ENCODE measurements at regions not wholly inside any gene's neighbourhood (a gene's known extent, or its start where the extent isn't known, plus 50 kb on each side); places are given as distances from the start of the nearest gene placed in this dataset.

DNA sequence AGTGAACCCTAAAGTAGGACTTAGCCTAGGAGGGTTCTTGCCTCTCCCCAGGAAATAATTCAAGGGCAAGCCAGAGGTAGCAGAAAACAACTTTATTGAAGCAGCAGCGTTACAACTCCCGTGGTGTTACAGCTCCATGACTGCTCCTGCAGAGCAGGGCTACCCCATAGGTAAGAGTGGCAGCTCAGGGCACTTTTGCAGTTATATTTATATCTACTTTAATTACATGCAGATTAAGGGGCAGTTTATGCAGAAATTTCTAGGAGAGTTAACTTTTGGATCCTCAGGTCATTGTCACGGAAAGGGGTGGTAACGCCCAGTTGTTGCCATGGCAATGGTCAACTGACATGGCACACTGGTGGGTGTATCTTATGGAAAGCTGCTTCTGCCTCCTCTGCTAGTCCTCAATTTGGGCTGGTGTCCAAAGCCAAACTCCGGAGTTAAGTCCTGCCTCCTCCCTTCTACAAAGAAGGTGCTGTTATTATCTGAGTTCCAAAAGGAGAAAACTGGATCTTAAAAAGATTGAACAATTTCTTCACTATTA lies 1413.0 kb downstream of the DSC3 start:
- ChIA-PET SMC1A (ENCODE audit: uncharacterized antibody, unreplicated experiment) (no interaction called here), CTCF (interaction anchor here (0.7 to 1.6 kb wide), 2 partner anchors 9 to 13 kb away, joined by 3 read pairs; no protein-coding TSS in a partner anchor), RAD21 (ENCODE audit: unreplicated experiment) (no interaction called here), POLR2A (no interaction called here)
- no peak overlapping the region for H3K4me2 ChIP-seq (ENCODE audit: control insufficient read depth, insufficient read depth)
- H3K36me3 ChIP-seq (ENCODE audit: control insufficient read depth in 2 of 2, insufficient read depth in 2 of 2, low read length in 1 of 2), result no peaks in the 10 kb centered on the region
- no peaks in the 10 kb centered on the region for H3K27me3 ChIP-seq (replicated peaks in 1 of 2; ENCODE audit: control insufficient read depth in 2 of 2, insufficient read depth in 2 of 2, low read length in 1 of 2)
- H3K9ac ChIP-seq (ENCODE audit: control insufficient read depth, insufficient read depth, low read length), result no peak overlapping the region
- ATAC-seq, result no peak
- DNase-seq (ENCODE audit: low read depth, low spot score), result no peak
- H3K79me2 ChIP-seq (ENCODE audit: control insufficient read depth, insufficient read depth, low read length), result no peaks in the 10 kb centered on the region
- no peak overlapping the region for H3K4me3 ChIP-seq
- H3K27ac ChIP-seq (ENCODE audit: control insufficient read depth, insufficient read depth), result no peak overlapping the region
- no peaks in the 10 kb centered on the region for H3K4me1 ChIP-seq (ENCODE audit: control insufficient read depth, insufficient read depth, low read length)
- no peak overlapping the region for H2AFZ ChIP-seq (ENCODE audit: control insufficient read depth, low read depth, low read length)
- in situ Hi-C loops (cut with MboI), result no loop called here
- H3K9me3 ChIP-seq (replicated peaks; ENCODE audit: control insufficient read depth, insufficient read depth, low read length), result no peaks in the 10 kb centered on the region
- FAIRE-seq, result no peak
- BruUV-seq (replicated peaks), result no TSS peak
- intact Hi-C loops (cut with micrococcal nuclease; ENCODE audit: unreplicated experiment), result no loop called here
- no peaks in the 10 kb centered on the region for H4K20me1 ChIP-seq (ENCODE audit: control insufficient read depth, insufficient read depth)
- WGBS (ENCODE audit: insufficient coverage, insufficient replicate concordance, low lambda C conversion rate, missing lambda C conversion rate), result 9% methylated on average over 5 of the region's 5 CpGs
- TF ChIP-seq KLF5 (IDR thresholded peaks at IDR 0.05; ENCODE audit: partially characterized antibody) (no peak), EED (IDR thresholded peaks at IDR 0.05; ENCODE audit: low read depth) (no peak), SIX5 (IDR thresholded peaks at IDR 0.05; ENCODE audit: low read depth, low read length, severe bottlenecking) (no peak), ASH2L (IDR thresholded peaks at IDR 0.05; ENCODE audit: borderline replicate concordance, low read depth) (no peak), POLR2A (IDR thresholded peaks at IDR 0.05; ENCODE audit: low read depth, low read length) (no peak), MEF2B (IDR thresholded peaks at IDR 0.05; ENCODE audit: partially characterized antibody, poor library complexity, severe bottlenecking) (no peak), PML (IDR thresholded peaks at IDR 0.05; ENCODE audit: low read length) (no peak), SREBF1 (IDR thresholded peaks at IDR 0.05; ENCODE audit: low read length) (no peak), ZSCAN29 (IDR thresholded peaks at IDR 0.05) (no peak), RAD51 (IDR thresholded peaks at IDR 0.05) (no peak), RCOR1 (conservative IDR thresholded peaks at IDR 0.05; ENCODE audit: low read depth, low read length) (no peak), BCL11A (IDR thresholded peaks at IDR 0.05; ENCODE audit: low read depth, low read length) (no peak), SMARCA5 (IDR thresholded peaks at IDR 0.05) (no peak), WRNIP1 (IDR thresholded peaks at IDR 0.05; ENCODE audit: borderline replicate concordance, low read depth, low read length) (no peak), GATAD2B (conservative IDR thresholded peaks at IDR 0.05; ENCODE audit: low read depth) (no peak)
- TF ChIP-seq, protein P1, sequence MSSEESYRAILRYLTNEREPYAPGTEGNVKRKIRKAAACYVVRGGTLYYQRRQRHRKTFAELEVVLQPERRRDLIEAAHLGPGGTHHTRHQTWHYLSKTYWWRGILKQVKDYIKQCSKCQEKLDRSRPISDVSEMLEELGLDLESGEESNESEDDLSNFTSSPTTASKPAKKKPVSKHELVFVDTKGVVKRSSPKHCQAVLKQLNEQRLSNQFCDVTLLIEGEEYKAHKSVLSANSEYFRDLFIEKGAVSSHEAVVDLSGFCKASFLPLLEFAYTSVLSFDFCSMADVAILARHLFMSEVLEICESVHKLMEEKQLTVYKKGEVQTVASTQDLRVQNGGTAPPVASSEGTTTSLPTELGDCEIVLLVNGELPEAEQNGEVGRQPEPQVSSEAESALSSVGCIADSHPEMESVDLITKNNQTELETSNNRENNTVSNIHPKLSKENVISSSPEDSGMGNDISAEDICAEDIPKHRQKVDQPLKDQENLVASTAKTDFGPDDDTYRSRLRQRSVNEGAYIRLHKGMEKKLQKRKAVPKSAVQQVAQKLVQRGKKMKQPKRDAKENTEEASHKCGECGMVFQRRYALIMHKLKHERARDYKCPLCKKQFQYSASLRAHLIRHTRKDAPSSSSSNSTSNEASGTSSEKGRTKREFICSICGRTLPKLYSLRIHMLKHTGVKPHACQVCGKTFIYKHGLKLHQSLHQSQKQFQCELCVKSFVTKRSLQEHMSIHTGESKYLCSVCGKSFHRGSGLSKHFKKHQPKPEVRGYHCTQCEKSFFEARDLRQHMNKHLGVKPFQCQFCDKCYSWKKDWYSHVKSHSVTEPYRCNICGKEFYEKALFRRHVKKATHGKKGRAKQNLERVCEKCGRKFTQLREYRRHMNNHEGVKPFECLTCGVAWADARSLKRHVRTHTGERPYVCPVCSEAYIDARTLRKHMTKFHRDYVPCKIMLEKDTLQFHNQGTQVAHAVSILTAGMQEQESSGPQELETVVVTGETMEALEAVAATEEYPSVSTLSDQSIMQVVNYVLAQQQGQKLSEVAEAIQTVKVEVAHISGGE (CRISPR knock-in tag; IDR thresholded peaks at IDR 0.05), result no peak
- TF ChIP-seq, protein P2, sequence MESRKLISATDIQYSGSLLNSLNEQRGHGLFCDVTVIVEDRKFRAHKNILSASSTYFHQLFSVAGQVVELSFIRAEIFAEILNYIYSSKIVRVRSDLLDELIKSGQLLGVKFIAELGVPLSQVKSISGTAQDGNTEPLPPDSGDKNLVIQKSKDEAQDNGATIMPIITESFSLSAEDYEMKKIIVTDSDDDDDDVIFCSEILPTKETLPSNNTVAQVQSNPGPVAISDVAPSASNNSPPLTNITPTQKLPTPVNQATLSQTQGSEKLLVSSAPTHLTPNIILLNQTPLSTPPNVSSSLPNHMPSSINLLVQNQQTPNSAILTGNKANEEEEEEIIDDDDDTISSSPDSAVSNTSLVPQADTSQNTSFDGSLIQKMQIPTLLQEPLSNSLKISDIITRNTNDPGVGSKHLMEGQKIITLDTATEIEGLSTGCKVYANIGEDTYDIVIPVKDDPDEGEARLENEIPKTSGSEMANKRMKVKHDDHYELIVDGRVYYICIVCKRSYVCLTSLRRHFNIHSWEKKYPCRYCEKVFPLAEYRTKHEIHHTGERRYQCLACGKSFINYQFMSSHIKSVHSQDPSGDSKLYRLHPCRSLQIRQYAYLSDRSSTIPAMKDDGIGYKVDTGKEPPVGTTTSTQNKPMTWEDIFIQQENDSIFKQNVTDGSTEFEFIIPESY (IDR thresholded peaks at IDR 0.05), result no peak
- TF ChIP-seq, protein P3, sequence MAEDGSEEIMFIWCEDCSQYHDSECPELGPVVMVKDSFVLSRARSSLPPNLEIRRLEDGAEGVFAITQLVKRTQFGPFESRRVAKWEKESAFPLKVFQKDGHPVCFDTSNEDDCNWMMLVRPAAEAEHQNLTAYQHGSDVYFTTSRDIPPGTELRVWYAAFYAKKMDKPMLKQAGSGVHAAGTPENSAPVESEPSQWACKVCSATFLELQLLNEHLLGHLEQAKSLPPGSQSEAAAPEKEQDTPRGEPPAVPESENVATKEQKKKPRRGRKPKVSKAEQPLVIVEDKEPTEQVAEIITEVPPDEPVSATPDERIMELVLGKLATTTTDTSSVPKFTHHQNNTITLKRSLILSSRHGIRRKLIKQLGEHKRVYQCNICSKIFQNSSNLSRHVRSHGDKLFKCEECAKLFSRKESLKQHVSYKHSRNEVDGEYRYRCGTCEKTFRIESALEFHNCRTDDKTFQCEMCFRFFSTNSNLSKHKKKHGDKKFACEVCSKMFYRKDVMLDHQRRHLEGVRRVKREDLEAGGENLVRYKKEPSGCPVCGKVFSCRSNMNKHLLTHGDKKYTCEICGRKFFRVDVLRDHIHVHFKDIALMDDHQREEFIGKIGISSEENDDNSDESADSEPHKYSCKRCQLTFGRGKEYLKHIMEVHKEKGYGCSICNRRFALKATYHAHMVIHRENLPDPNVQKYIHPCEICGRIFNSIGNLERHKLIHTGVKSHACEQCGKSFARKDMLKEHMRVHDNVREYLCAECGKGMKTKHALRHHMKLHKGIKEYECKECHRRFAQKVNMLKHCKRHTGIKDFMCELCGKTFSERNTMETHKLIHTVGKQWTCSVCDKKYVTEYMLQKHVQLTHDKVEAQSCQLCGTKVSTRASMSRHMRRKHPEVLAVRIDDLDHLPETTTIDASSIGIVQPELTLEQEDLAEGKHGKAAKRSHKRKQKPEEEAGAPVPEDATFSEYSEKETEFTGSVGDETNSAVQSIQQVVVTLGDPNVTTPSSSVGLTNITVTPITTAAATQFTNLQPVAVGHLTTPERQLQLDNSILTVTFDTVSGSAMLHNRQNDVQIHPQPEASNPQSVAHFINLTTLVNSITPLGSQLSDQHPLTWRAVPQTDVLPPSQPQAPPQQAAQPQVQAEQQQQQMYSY (CRISPR knock-in tag; IDR thresholded peaks at IDR 0.05), result no peak
